HCT116 (cell line): ENCODE measurements at regions not wholly inside any gene's neighbourhood (a gene's known extent, or its start where the extent isn't known, plus 50 kb on each side); places are given as distances from the start of the nearest gene placed in this dataset.

Experiments used
- EZH2 ChIP-seq: fragments of 200-600 bp; sonication (generic); IDR thresholded peaks from 2 replicates; pipeline ENCODE4 v1.6.1; 2017; ENCODE audit warnings: antibody characterized with exemption, mixed run types
- POLR2A ChIP-seq: IDR thresholded peaks from 2 replicates; pipeline ENCODE4 v1.7.0; 2011; ENCODE audit warnings: borderline replicate concordance; ENCODE audit not compliant: insufficient read depth, insufficient read length; ENCODE audit errors: extremely low read depth
- SIN3A ChIP-seq: IDR thresholded peaks from 2 replicates; pipeline ENCODE4 v1.6.1; 2012; ENCODE audit warnings: low read depth
- TF ChIP-seq, protein P1 (sequence below): IDR thresholded peaks from 2 replicates; pipeline ENCODE4 v1.6.1; 2012
- TF ChIP-seq, protein P2 (sequence below): IDR thresholded peaks from 2 replicates; pipeline ENCODE4 v1.6.1; 2012; ENCODE audit warnings: low read depth

DNA sequence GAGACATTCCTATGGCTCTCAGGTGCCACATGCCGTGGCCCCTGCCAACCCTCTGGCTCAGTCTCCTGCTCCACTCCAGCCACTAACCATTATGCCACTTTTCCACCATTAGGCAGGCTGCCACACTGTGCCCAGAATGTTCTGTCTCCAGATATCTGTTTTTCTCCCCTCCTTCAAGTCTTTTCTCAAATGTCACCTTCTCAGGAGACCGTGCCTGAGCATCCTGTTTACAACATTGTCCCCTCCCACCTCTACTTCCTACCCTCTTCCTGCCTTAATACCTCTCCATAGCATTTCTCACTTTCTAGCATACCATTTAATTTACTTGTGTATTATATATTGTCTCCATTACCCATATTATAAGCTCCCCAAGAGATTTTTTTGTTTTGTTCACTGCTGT is 162.5 kb upstream of the LYZL2 start:
- TF ChIP-seq, protein P1, sequence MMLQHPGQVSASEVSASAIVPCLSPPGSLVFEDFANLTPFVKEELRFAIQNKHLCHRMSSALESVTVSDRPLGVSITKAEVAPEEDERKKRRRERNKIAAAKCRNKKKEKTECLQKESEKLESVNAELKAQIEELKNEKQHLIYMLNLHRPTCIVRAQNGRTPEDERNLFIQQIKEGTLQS, result no peak
- no peak for TF ChIP-seq POLR2A
- no peak for TF ChIP-seq EZH2
- TF ChIP-seq, protein P2, sequence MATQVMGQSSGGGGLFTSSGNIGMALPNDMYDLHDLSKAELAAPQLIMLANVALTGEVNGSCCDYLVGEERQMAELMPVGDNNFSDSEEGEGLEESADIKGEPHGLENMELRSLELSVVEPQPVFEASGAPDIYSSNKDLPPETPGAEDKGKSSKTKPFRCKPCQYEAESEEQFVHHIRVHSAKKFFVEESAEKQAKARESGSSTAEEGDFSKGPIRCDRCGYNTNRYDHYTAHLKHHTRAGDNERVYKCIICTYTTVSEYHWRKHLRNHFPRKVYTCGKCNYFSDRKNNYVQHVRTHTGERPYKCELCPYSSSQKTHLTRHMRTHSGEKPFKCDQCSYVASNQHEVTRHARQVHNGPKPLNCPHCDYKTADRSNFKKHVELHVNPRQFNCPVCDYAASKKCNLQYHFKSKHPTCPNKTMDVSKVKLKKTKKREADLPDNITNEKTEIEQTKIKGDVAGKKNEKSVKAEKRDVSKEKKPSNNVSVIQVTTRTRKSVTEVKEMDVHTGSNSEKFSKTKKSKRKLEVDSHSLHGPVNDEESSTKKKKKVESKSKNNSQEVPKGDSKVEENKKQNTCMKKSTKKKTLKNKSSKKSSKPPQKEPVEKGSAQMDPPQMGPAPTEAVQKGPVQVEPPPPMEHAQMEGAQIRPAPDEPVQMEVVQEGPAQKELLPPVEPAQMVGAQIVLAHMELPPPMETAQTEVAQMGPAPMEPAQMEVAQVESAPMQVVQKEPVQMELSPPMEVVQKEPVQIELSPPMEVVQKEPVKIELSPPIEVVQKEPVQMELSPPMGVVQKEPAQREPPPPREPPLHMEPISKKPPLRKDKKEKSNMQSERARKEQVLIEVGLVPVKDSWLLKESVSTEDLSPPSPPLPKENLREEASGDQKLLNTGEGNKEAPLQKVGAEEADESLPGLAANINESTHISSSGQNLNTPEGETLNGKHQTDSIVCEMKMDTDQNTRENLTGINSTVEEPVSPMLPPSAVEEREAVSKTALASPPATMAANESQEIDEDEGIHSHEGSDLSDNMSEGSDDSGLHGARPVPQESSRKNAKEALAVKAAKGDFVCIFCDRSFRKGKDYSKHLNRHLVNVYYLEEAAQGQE, result no peak
- no peak for TF ChIP-seq SIN3A
